Jurkat, Clone E6-1 (cell line): ENCODE measurements at regions not wholly inside any gene's neighbourhood (a gene's known extent, or its start where the extent isn't known, plus 50 kb on each side); places are given as distances from the start of the nearest gene placed in this dataset.

Source experiments
- DNase-seq: peaks from one replicate; pipeline ENCODE4 v3.0.0-alpha.2; 2011; ENCODE audit warnings: low read depth, low spot score
- H3K4me3 ChIP-seq: 2 replicates; pipeline ENCODE4 v1.5.1; 2011; ENCODE audit warnings: mild to moderate bottlenecking, low read length, control low read depth, moderate library complexity

GRCh38 chr2:144227427-144228105 is 292.4 kb downstream of the ZEB2 start:
- H3K4me3 ChIP-seq = no peak overlapping the region
- DNase-seq = no peak

GRCh38 chr2:144225076-144225475 is 294.8 kb downstream of the ZEB2 start:
- H3K4me3 ChIP-seq = no peak overlapping the region
- no peak for DNase-seq

- no peak overlapping the region for H3K4me3 ChIP-seq
- DNase-seq = no peak
Observed at GRCh38 chr2:144224472-144224871, 295.4 kb downstream of the ZEB2 start.

GRCh38 chr2:144219979-144220378 is 299.9 kb downstream of the ZEB2 start:
- DNase-seq = no peak
- H3K4me3 ChIP-seq = no peak overlapping the region

GRCh38 chr2:144217853-144218633 is 301.9 kb downstream of the ZEB2 start:
- no peak overlapping the region for H3K4me3 ChIP-seq

GRCh38 chr2:144215701-144216675 is 303.9 kb downstream of the ZEB2 start:
- no peak for DNase-seq
- H3K4me3 ChIP-seq = no peak overlapping the region

More at GRCh38 chr2:144217853-144218633, 301.9 kb downstream of the ZEB2 start:
- no peak for DNase-seq

GRCh38 chr2:144215207-144215606 is 304.7 kb downstream of the ZEB2 start:
- no peak overlapping the region for H3K4me3 ChIP-seq
- no peak for DNase-seq

- no peak overlapping the region for H3K4me3 ChIP-seq
- DNase-seq = no peak
Observed at GRCh38 chr2:144213797-144214196, 306.1 kb downstream of the ZEB2 start.

GRCh38 chr2:144211826-144212225 is 308.1 kb downstream of the ZEB2 start:
- H3K4me3 ChIP-seq = no peak overlapping the region
- peak; percentile 15 for DNase-seq

- no peak overlapping the region for H3K4me3 ChIP-seq
- no peak for DNase-seq
Observed at GRCh38 chr2:144211065-144211464, 308.9 kb downstream of the ZEB2 start.

GRCh38 chr2:144210076-144210475 is 309.8 kb downstream of the ZEB2 start:
- no peak for DNase-seq
- H3K4me3 ChIP-seq = no peak overlapping the region

- DNase-seq = no peak
Observed at GRCh38 chr2:144208924-144209323, 311.0 kb downstream of the ZEB2 start.

GRCh38 chr2:144206019-144206418 is 313.9 kb downstream of the ZEB2 start:
- no peak overlapping the region for H3K4me3 ChIP-seq
- no peak for DNase-seq

More at GRCh38 chr2:144208924-144209323, 311.0 kb downstream of the ZEB2 start:
- no peak overlapping the region for H3K4me3 ChIP-seq

- DNase-seq = no peak
- H3K4me3 ChIP-seq = no peak overlapping the region
Observed at GRCh38 chr2:144201868-144202468, 318.0 kb downstream of the ZEB2 start.

GRCh38 chr2:144201126-144201525 is 318.8 kb downstream of the ZEB2 start:
- no peak overlapping the region for H3K4me3 ChIP-seq
- no peak for DNase-seq

GRCh38 chr2:144198116-144198515 is 321.8 kb downstream of the ZEB2 start:
- no peak overlapping the region for H3K4me3 ChIP-seq
- DNase-seq = peak; percentile 15

- DNase-seq = no peak
- H3K4me3 ChIP-seq = no peak overlapping the region
Observed at GRCh38 chr2:144194326-144195071, 325.4 kb downstream of the ZEB2 start.

- no peak for DNase-seq
- H3K4me3 ChIP-seq = no peak overlapping the region
Observed at GRCh38 chr2:144190908-144191605, 328.9 kb downstream of the ZEB2 start.
